ENCODE measurements at regions not wholly inside any gene's neighbourhood (a gene's known extent, or its start where the extent isn't known, plus 50 kb on each side); places are given as distances from the start of the nearest gene placed in this dataset.

DNA sequence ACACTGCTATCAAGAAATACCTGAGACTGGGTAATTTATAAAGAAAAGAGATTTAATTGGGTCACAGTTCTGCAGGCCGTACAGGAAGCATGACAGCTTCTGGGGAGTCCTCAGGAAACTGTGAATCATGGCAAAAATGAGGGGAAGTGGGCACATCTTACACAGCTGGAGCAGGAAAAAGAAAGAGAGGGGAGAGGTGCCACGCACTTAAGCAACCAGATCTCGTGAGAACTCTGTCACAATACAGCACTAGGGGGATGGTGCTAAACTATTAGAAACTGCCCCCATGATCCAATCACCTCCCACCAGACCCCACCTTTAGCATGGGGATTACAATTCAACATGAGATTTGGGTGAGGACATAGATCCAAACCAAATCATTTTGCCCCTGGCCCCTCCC lies 105.5 kb upstream of the CPLX2 start:
- Mint-ChIP-seq H3K27ac (no peak overlapping the region), H3K4me1 (ENCODE audit: low read depth) (peaks cover 9% of the 10 kb centered on the region), H3K36me3 (ENCODE audit: low read depth) (no peaks in the 10 kb centered on the region), H3K27me3 (peaks cover 26% of the 10 kb centered on the region), H3K9me3 (peaks cover 20% of the 10 kb centered on the region), H3K4me3 (no peak overlapping the region)
- intact Hi-C loops (cut with micrococcal nuclease) = no loop called here

DNA sequence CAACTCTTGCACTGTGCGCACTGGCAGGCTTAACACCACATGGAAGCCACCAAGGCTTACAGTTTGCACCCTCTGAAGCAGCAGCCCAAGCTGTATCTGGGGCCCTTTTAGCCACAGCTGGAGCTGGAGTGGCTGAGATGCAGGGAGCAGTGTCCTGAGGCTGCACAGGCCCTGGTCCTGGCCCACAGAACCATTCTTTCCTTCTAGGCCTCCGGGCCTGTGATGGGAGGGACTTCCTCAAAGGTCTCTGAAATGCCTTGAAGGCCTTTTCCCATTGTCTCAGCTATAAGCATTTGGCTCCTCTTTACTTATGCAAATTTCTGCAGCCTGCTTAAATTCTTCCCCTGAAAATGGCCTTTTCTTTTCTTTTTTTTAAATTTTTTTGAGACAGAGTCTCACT lies 104.4 kb upstream of the CPLX2 start:
- no peak overlapping the region for H3K27ac Mint-ChIP-seq
- H3K4me1 Mint-ChIP-seq (ENCODE audit: low read depth) = peaks cover 9% of the 10 kb centered on the region
- H3K4me3 Mint-ChIP-seq = no peak overlapping the region
- H3K9me3 Mint-ChIP-seq = peaks cover 20% of the 10 kb centered on the region
- H3K27me3 Mint-ChIP-seq = peaks cover 32% of the 10 kb centered on the region
- intact Hi-C loops (cut with micrococcal nuclease) = no loop called here
- H3K36me3 Mint-ChIP-seq (ENCODE audit: low read depth) = no peaks in the 10 kb centered on the region

DNA sequence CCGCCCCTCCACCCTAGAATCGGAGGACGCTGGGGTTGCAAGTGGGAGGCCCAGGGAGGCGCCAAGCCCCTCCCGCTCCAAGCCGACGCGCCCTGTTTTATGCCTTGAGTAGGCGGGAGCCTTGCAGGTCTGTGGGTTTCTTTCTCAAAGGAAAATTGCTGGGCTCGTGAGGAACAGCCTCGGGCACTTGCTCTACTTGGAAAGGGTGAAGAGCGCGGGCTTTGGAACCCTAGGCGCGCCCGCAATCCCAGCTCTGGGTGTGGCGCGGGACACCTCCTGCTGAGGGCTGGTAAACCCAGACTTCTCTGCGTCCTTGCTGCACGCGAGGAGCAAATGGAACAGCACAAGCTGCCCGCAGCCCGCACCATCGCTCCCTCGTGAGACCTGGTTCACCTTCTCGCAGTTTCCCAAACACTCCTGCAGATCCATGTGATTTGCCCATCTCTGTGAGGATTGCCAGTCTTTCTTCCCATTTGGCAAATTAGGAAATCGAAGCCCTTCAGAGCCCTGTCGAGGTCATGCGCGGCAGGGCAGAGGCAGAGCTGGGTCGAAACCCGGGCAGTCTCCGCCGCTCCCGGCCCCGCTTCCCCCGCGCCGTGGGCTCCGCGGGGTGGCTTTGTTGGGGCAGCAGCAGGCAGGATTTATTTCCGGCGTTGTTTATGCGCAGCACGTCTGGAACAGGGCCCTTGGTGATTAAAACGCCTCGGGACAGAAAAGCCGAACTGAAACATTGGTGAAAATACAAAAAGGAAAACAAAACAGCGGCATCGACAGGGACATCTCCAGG lies 98.4 kb upstream of the CPLX2 start:
- Mint-ChIP-seq H3K36me3 (ENCODE audit: low read depth) (no peaks in the 10 kb centered on the region), H3K27ac (no peak overlapping the region), H3K4me1 (ENCODE audit: low read depth) (no peaks in the 10 kb centered on the region), H3K9me3 (peaks cover 3% of the 10 kb centered on the region), H3K27me3 (peaks cover 59% of the 10 kb centered on the region), H3K4me3 (no peak overlapping the region)
- intact Hi-C loops (cut with micrococcal nuclease) = no loop called here

DNA sequence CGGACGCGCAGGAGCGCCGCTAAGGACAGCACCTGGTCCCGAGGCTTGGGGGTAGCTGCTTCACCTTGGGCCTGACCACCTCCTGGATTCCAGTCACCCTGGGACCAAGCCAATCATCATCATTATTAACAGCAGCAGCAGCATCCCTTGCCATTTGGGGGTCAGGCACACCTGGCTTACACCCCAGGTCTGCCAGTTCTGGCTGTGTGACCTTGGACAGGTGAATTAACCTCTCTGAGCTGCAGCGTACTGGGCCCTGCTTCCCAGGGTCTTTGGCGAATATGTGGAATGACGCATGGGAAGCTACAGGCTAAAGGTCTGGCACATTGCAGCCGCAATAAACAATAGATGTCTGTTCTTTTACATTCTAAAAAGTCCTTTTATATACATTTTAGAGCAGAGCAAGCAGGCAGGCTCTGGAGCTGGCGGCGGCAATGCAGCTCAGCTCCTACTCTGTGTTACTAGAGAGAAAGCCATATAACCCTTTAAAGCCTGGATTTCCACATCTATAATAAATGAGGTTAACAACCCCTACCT lies 97.8 kb upstream of the CPLX2 start:
- Mint-ChIP-seq H3K27ac (no peak overlapping the region), H3K9me3 (no peaks in the 10 kb centered on the region), H3K27me3 (peaks cover 57% of the 10 kb centered on the region), H3K4me3 (no peak overlapping the region), H3K4me1 (ENCODE audit: low read depth) (no peaks in the 10 kb centered on the region), H3K36me3 (ENCODE audit: low read depth) (no peaks in the 10 kb centered on the region)
- intact Hi-C loops (cut with micrococcal nuclease) = no loop called here

DNA sequence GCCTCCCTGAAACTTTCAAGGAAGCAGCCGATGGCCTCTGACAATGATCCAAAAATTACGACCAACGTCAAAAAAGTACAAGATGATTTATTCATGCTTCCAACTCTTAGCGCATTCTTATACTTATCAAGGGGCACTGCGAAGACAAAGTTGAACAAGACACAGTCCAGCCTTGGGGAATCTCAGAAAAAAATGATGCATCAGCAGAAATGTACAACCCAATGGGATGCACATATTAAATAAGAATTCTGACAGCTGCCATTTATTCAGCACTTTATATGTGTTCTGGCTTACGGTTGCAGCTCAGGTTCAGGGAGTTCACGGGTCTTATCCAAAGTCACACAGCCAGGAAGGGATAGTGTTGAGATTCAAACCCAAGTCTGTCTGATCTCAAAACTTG lies 96.0 kb upstream of the CPLX2 start:
- H3K27me3 Mint-ChIP-seq = peaks cover 55% of the 10 kb centered on the region
- H3K9me3 Mint-ChIP-seq = no peaks in the 10 kb centered on the region
- H3K4me1 Mint-ChIP-seq (ENCODE audit: low read depth) = no peaks in the 10 kb centered on the region
- no peak overlapping the region for H3K27ac Mint-ChIP-seq
- no peaks in the 10 kb centered on the region for H3K36me3 Mint-ChIP-seq (ENCODE audit: low read depth)
- no peak overlapping the region for H3K4me3 Mint-ChIP-seq
- intact Hi-C loops (cut with micrococcal nuclease) = no loop called here

DNA sequence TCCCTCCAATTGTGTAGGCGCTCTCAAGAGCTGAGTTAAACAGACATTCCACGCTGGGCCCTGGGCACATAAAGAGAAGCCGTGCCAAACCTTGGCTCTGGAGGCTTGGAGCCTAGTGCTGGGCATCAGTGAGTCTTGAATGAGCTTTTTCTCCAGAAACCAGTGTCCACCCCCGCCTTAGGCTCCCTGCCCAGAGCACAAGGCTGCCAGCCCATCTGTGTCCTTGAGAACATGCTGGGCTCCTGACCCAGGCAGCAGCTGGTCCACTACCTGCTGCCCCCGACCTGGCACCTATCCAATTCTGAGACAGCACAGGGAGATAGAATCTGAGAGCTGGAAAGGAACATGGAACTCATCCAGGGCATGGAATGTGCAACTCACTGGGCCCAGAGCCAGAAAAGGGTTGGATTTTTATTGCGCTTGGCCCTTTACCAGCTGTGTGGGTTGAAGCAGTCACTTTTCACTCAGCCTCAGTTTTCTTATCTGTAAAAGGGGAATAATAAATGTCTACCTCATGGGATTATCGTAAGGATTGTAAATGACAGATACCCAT lies 92.4 kb upstream of the CPLX2 start:
- no peaks in the 10 kb centered on the region for H3K4me1 Mint-ChIP-seq (ENCODE audit: low read depth)
- H3K27me3 Mint-ChIP-seq = peaks cover 27% of the 10 kb centered on the region
- intact Hi-C loops (cut with micrococcal nuclease) = no loop called here
- H3K36me3 Mint-ChIP-seq (ENCODE audit: low read depth) = no peaks in the 10 kb centered on the region
- no peak overlapping the region for H3K27ac Mint-ChIP-seq
- H3K4me3 Mint-ChIP-seq = no peak overlapping the region
- no peaks in the 10 kb centered on the region for H3K9me3 Mint-ChIP-seq

DNA sequence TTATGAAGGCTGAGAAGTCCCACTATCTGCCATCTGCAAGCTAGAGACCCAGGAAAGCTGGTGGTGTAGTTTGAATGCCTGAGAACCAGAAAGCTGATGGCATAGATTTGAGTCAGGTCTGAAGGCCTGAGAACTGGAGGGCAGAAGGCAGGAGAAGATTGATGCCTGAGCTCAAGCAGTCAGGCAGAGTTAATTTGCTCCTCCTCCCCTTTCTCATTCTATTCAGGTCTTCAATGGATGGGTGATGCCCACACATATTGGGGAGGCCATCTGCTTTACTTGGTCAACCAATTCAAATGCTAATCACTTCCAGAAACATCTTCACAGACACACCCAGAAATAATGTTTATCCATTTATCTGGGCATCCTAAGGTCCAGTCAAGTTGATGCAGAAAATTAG lies 87.6 kb upstream of the CPLX2 start:
- Mint-ChIP-seq H3K4me3 (no peak overlapping the region), H3K9me3 (no peaks in the 10 kb centered on the region), H3K36me3 (ENCODE audit: low read depth) (no peaks in the 10 kb centered on the region), H3K27me3 (peaks cover 19% of the 10 kb centered on the region), H3K4me1 (ENCODE audit: low read depth) (no peaks in the 10 kb centered on the region), H3K27ac (no peak overlapping the region)
- intact Hi-C loops (cut with micrococcal nuclease) = no loop called here

DNA sequence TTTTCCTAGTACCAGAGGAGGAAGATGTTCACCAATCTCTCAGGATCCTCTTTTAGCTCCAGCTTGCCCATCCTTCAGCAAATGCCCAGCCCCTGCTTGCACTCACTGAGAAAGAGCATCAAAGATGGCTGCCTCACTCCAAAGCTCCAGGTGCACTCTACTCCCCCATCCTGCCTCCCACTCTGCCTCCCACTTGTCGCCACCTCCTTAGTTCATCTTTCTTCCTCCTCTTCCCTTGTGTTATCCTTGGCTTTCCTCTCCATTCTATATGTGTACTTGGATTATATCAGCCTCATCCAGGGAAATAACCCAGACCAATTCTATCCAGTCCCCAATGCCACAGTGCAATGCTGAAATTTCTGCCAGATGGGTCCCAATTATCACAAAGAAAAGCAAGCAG lies 87.1 kb upstream of the CPLX2 start:
- Mint-ChIP-seq H3K4me1 (ENCODE audit: low read depth) (no peaks in the 10 kb centered on the region), H3K9me3 (no peaks in the 10 kb centered on the region), H3K4me3 (no peak overlapping the region), H3K36me3 (ENCODE audit: low read depth) (no peaks in the 10 kb centered on the region), H3K27ac (no peak overlapping the region), H3K27me3 (peaks cover 19% of the 10 kb centered on the region)
- intact Hi-C loops (cut with micrococcal nuclease) = no loop called here

DNA sequence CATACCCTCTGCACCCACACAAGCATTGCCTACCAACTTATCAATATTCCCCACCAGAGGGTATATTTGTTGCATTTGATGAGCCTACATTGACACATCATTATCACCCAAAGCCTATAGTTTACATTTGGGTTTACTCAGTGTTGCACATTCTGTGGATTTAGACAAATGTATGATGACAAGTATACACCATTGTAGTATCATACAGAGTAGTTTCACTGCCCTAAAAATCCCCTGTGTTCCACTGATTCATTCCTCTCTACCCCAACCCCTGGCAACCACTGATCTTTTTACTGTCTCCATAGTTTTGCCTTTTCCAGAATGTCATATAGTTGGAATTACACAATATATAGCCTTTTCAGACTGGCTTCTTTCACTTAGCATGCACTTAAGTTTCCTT lies 85.7 kb upstream of the CPLX2 start:
- Mint-ChIP-seq H3K27ac (no peak overlapping the region), H3K4me3 (no peak overlapping the region), H3K27me3 (peaks cover 17% of the 10 kb centered on the region), H3K9me3 (no peaks in the 10 kb centered on the region), H3K36me3 (ENCODE audit: low read depth) (no peaks in the 10 kb centered on the region), H3K4me1 (ENCODE audit: low read depth) (no peaks in the 10 kb centered on the region)
- intact Hi-C loops (cut with micrococcal nuclease) = no loop called here

DNA sequence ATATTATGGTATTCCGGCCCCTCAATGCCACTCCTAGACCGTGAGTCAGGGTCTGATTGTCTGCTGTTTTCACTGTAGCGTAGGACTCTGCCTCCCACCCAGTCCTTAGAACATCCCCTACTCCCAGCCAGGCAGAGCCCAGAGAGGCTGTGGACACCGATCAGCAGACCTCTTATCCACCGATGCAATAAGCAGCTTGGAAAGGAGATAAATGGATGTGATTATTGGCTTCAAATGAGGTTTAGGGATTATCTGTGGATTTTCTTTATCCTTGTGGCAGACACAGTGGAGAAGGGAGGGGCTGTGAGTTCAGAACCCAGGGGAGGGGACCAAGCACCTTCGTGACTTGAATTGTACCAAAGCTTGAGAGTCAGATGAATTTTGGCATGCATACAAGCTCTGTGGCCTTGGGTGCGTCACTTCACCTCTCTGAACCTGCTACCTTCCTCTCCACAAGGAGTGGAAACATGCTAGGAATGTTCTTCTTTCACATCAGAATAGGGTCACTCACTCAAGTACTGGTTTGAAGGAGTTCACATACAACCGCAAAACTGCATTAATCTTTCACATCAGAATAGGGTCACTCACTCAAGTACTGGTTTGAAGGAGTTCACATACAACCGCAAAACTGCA lies 83.1 kb upstream of the CPLX2 start:
- Mint-ChIP-seq H3K27me3 (peaks cover 20% of the 10 kb centered on the region), H3K9me3 (no peaks in the 10 kb centered on the region)
- intact Hi-C loops (cut with micrococcal nuclease) = no loop called here

DNA sequence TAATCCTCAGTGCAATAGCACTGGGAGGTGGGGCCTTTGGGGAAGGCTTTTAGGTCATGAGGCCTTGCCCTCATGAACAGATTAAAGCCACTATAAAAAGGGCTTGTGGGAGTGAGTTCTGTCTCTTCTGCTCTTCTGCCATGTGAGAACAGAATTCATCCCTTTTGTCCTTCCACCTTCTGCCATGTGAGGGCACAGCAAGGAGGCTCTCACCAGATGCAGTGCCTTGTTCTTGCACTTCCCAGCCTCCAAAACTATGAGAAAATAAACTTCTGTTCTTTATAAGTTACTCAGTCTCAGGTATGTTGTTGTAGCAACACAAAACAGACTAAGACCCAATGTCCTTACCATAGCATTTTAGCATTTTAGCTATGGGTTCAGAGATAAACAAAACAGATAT lies 81.7 kb upstream of the CPLX2 start:
- intact Hi-C loops (cut with micrococcal nuclease) = no loop called here
- Mint-ChIP-seq H3K9me3 (no peaks in the 10 kb centered on the region), H3K36me3 (ENCODE audit: low read depth) (no peaks in the 10 kb centered on the region), H3K4me1 (ENCODE audit: low read depth) (no peaks in the 10 kb centered on the region), H3K4me3 (no peak overlapping the region), H3K27me3 (peaks cover 21% of the 10 kb centered on the region), H3K27ac (no peak overlapping the region)

More for the DNA sequence above, 83.1 kb upstream of the CPLX2 start:
- Mint-ChIP-seq H3K4me3 (no peak overlapping the region), H3K4me1 (ENCODE audit: low read depth) (no peaks in the 10 kb centered on the region), H3K27ac (no peak overlapping the region), H3K36me3 (ENCODE audit: low read depth) (no peaks in the 10 kb centered on the region)

DNA sequence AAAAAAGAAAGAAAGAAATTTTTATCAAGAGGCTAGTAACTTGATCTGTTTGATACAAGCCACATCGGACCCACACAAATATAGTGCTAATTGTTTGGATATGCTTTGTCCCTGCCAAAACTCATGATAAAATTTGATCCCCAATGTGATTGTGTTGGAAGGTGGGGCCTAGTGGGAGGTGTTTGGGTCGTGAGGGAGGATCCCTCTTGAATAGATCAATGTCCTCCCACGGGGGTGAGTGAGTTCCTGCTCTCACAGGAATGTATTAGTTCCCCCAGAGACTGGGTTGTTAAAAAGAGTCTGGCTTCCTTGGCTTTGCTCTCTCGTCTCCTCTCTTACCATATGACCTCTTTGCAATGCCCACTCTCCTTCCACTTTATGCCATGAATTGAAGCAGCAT lies 80.6 kb upstream of the CPLX2 start:
- intact Hi-C loops (cut with micrococcal nuclease) = no loop called here
- H3K27ac Mint-ChIP-seq = no peak overlapping the region
- H3K4me3 Mint-ChIP-seq = no peak overlapping the region
- H3K4me1 Mint-ChIP-seq (ENCODE audit: low read depth) = no peaks in the 10 kb centered on the region
- no peaks in the 10 kb centered on the region for H3K36me3 Mint-ChIP-seq (ENCODE audit: low read depth)
- no peaks in the 10 kb centered on the region for H3K9me3 Mint-ChIP-seq
- peaks cover 30% of the 10 kb centered on the region for H3K27me3 Mint-ChIP-seq

DNA sequence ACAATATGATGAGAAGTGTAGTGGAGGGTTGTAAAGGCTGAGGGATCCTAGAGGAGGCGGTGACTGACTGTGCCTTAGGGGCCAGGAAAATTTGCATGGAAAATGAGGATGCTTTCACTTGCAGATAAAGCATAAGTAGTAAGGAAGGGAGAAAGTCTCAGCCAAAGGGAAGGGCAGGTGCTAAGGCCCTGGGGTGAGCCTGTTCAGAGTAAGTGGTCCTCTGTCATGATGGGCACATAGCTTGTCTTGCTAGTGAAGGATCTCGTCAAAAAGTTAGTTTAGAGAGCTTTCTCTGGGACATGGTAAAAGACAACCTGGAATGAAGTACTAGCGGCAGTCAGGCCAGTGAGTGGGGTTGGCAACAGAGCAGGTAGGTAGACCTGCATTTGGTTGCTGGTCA lies 75.4 kb upstream of the CPLX2 start:
- Mint-ChIP-seq H3K36me3 (ENCODE audit: low read depth) (no peaks in the 10 kb centered on the region), H3K27ac (no peak overlapping the region), H3K4me3 (no peak overlapping the region), H3K4me1 (ENCODE audit: low read depth) (peaks cover 10% of the 10 kb centered on the region), H3K9me3 (no peaks in the 10 kb centered on the region), H3K27me3 (peaks cover 59% of the 10 kb centered on the region)
- intact Hi-C loops (cut with micrococcal nuclease) = no loop called here

Data from dendritic cell treated with granulocyte-macrophage colony-stimulating factor and Interleukin-4, amounts not matched to agents 40 ng/mL and 50 ng/mL, for 4 days (primary cell).